ENCODE measurements at regions not wholly inside any gene's neighbourhood (a gene's known extent, or its start where the extent isn't known, plus 50 kb on each side); places are given as distances from the start of the nearest gene placed in this dataset.
"Not testable (repeated sequence)": the region's sequence is repeated elsewhere in the genome, so short reads cannot be mapped to it uniquely, and the experiment has no call there.

DNA sequence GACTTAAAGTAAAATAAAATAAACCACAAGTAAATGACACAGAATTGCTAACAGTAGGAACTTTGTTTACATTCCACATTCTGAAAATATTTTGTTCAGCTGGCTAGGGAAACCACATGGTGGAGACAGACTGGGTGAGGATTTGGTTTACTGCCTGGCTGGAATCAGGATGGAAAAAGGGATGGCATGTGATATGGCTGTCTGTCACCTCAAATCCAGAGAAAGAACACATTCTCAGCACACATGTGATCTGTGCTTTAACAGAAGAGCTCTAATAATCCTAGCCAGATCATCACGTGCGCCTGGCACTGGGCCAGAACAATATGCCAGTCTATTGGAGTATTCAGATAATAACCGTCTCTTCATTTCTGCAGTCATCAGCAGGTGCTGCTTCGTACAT is 90.9 kb upstream of the PIP4K2A start:
- TF ChIP-seq, protein P1, sequence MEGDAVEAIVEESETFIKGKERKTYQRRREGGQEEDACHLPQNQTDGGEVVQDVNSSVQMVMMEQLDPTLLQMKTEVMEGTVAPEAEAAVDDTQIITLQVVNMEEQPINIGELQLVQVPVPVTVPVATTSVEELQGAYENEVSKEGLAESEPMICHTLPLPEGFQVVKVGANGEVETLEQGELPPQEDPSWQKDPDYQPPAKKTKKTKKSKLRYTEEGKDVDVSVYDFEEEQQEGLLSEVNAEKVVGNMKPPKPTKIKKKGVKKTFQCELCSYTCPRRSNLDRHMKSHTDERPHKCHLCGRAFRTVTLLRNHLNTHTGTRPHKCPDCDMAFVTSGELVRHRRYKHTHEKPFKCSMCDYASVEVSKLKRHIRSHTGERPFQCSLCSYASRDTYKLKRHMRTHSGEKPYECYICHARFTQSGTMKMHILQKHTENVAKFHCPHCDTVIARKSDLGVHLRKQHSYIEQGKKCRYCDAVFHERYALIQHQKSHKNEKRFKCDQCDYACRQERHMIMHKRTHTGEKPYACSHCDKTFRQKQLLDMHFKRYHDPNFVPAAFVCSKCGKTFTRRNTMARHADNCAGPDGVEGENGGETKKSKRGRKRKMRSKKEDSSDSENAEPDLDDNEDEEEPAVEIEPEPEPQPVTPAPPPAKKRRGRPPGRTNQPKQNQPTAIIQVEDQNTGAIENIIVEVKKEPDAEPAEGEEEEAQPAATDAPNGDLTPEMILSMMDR (IDR thresholded peaks at IDR 0.05; ENCODE audit: control extremely low read depth, extremely low read depth), result no peak
- ATAC-seq (ENCODE audit: insufficient read depth, low FRiP score) (no peak), DNase-seq (peak; percentile 24 to 62 (median 54))
- H3K9me3 ChIP-seq (ENCODE audit: control insufficient read depth in 4 of 4, insufficient read depth in 3 of 4, low read length in 3 of 4), result no peaks in the 10 kb centered on the region
- H3K36me3 ChIP-seq (ENCODE audit: control insufficient read depth in 4 of 4, insufficient read depth in 4 of 4, low read length in 4 of 4), result no peaks in the 10 kb centered on the region
- H3K9ac ChIP-seq (ENCODE audit: insufficient read depth in 1 of 2, low read length in 2 of 2), result no peak overlapping the region
- H3K4me1 ChIP-seq (ENCODE audit: control insufficient read depth in 5 of 5, insufficient read depth in 5 of 5, low read length in 5 of 5), result peaks cover 0 to 15% (median 3%) of the 10 kb centered on the region in 5 donors
- no peaks in the 10 kb centered on the region for H3K27me3 ChIP-seq (ENCODE audit: control insufficient read depth in 3 of 3, insufficient read depth in 3 of 3, low read length in 2 of 3)
- no peak overlapping the region for H3K4me3 ChIP-seq
- WGBS, 2 donors, result 42 to 61% methylated on average over 4 of the region's 4 CpGs
- H3K27ac ChIP-seq (ENCODE audit: low read depth in 1 of 2, low read length in 1 of 2), result no peak overlapping the region

GRCh38 chr10:22803261-22803885 is 89.0 kb upstream of the PIP4K2A start:
- WGBS, 2 donors, result 51 to 59% methylated on average over 2 of the region's 2 CpGs
- no peak for ATAC-seq (ENCODE audit: insufficient read depth, low FRiP score)
- DNase-seq, result peak in 1 of 3 donors; percentile 20
- TF ChIP-seq, protein P1 (IDR thresholded peaks at IDR 0.05; ENCODE audit: control extremely low read depth, extremely low read depth), result no peak
- Histone ChIP-seq H3K9me3 (ENCODE audit: control insufficient read depth in 4 of 4, insufficient read depth in 3 of 4, low read length in 3 of 4) (no peaks in the 10 kb centered on the region), H3K27me3 (ENCODE audit: control insufficient read depth in 3 of 3, insufficient read depth in 3 of 3, low read length in 2 of 3) (no peaks in the 10 kb centered on the region), H3K4me1 (ENCODE audit: control insufficient read depth in 5 of 5, insufficient read depth in 5 of 5, low read length in 5 of 5) (peaks cover 0 to 15% (median 3%) of the 10 kb centered on the region in 5 donors), H3K4me3 (no peak overlapping the region), H3K36me3 (ENCODE audit: control insufficient read depth in 4 of 4, insufficient read depth in 4 of 4, low read length in 4 of 4) (no peaks in the 10 kb centered on the region), H3K9ac (ENCODE audit: insufficient read depth in 1 of 2, low read length in 2 of 2) (no peak overlapping the region), H3K27ac (ENCODE audit: low read depth in 1 of 2, low read length in 1 of 2) (no peak overlapping the region)

- peaks cover 0 to 15% (median 3%) of the 10 kb centered on the region in 5 donors for H3K4me1 ChIP-seq (ENCODE audit: control insufficient read depth in 5 of 5, insufficient read depth in 5 of 5, low read length in 5 of 5)
- WGBS, 2 donors, result 24 to 44% methylated on average over 1 of the region's 1 CpG
- H3K4me3 ChIP-seq, result no peak overlapping the region
- H3K9ac ChIP-seq (ENCODE audit: insufficient read depth in 1 of 2, low read length in 2 of 2), result no peak overlapping the region
- H3K36me3 ChIP-seq (ENCODE audit: control insufficient read depth in 4 of 4, insufficient read depth in 4 of 4, low read length in 4 of 4), result no peaks in the 10 kb centered on the region
- H3K27ac ChIP-seq (ENCODE audit: low read depth in 1 of 2, low read length in 1 of 2), result no peak overlapping the region
- H3K9me3 ChIP-seq (ENCODE audit: control insufficient read depth in 4 of 4, insufficient read depth in 3 of 4, low read length in 3 of 4), result no peaks in the 10 kb centered on the region
- TF ChIP-seq, protein P1 (IDR thresholded peaks at IDR 0.05; ENCODE audit: control extremely low read depth, extremely low read depth), result no peak
- ATAC-seq (ENCODE audit: insufficient read depth, low FRiP score), result no peak
- peak in 2 of 3 donors; percentile 39 to 70 for DNase-seq
- no peaks in the 10 kb centered on the region for H3K27me3 ChIP-seq (ENCODE audit: control insufficient read depth in 3 of 3, insufficient read depth in 3 of 3, low read length in 2 of 3)
These were observed 87.4 kb upstream of the PIP4K2A start for GRCh38 chr10:22801785-22802184.

GRCh38 chr10:22797796-22798195 is 83.4 kb upstream of the PIP4K2A start:
- ATAC-seq (ENCODE audit: insufficient read depth, low FRiP score); H3K4me3 ChIP-seq; H3K9me3 ChIP-seq (ENCODE audit: control insufficient read depth in 4 of 4, insufficient read depth in 3 of 4, low read length in 3 of 4); H3K4me1 ChIP-seq (ENCODE audit: control insufficient read depth in 5 of 5, insufficient read depth in 5 of 5, low read length in 5 of 5); H3K27ac ChIP-seq (ENCODE audit: low read depth in 1 of 2, low read length in 1 of 2); H3K36me3 ChIP-seq (ENCODE audit: control insufficient read depth in 4 of 4, insufficient read depth in 4 of 4, low read length in 4 of 4); H3K27me3 ChIP-seq (ENCODE audit: control insufficient read depth in 3 of 3, insufficient read depth in 3 of 3, low read length in 2 of 3); DNase-seq; H3K9ac ChIP-seq (ENCODE audit: insufficient read depth in 1 of 2, low read length in 2 of 2): not testable (repeated sequence)
- 87 to 89% methylated on average over 1 of the region's 1 CpG for WGBS, 2 donors

All from lung (tissue), 11 donors.